ENCODE measurements at regions not wholly inside any gene's neighbourhood (a gene's known extent, or its start where the extent isn't known, plus 50 kb on each side); places are given as distances from the start of the nearest gene placed in this dataset.
"Not testable (repeated sequence)": the region's sequence is repeated elsewhere in the genome, so short reads cannot be mapped to it uniquely, and the experiment has no call there.

DNA sequence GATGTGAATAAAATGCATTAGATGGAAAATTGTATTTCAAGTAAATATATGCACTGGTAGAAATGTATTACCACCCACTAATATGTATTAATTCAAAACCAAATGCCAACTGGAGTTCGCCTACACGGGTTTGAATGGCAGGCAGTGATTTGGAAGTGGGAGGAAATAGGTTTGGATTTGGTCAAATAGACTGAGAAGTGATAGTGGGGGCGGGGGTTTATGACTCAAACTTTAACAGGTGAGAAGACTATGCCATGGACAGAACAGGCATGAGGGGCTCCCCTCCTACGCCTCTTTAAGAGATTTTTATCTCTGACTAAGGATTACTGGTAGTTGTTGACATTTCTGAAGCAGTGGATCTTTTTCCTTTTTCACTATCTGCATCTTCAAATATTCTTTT, 677.8 kb downstream of the NTRK3 start:
- no peak for DNase-seq (ENCODE audit: low spot score)

DNA sequence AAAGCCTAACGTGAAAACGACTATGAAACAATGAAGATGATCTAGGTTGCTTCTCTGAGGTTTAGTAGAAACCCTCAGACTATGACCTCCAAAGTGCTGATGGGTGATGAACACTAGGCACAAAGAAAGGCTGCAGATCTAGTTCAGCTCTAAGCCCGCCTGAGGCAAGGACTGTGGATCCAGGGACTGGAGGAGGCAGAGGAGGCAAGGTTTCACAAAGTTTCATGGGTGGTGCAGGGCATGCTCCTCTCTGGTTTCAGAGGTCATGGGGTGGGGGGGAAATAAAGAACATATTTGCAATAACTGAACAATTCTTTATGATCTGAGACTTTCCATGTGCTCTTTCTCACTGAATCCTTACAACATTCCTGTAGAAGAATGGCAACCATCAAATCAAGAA, 679.2 kb downstream of the NTRK3 start:
- DNase-seq (ENCODE audit: low spot score): no peak

DNA sequence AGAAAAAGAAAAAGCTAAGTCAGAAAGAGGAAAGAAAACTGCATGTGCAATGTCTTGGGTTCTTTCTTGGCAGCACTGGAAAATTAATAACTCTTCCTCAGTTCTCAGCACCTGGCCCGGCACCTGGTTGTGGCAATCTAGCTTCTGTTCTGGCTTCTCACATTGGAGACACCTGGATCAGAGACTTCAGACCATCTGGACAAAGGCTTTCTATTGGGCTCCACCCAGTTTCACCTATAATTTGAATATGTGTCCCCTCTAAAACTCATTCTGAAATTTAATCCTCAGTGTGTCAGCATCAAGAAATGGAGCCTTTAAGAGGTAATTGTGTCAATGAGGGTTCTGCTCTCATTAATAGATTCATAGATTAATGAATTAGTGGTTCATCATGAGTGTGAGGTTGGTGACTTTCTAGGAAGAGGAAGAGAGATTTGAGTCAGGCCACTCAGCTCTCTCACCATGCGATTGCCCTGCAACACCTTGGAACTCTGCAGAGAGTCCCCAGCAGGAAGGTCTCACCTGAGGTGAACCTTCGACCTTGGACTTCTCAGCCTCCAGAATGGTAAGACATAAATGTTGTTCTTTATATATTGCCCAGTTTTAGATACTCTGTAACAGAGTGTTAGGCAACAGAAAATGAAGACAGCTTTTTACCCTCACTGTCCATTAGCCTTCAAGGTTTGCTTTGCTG, 679.9 kb downstream of the NTRK3 start:
- DNase-seq (ENCODE audit: low spot score): no peak

DNA sequence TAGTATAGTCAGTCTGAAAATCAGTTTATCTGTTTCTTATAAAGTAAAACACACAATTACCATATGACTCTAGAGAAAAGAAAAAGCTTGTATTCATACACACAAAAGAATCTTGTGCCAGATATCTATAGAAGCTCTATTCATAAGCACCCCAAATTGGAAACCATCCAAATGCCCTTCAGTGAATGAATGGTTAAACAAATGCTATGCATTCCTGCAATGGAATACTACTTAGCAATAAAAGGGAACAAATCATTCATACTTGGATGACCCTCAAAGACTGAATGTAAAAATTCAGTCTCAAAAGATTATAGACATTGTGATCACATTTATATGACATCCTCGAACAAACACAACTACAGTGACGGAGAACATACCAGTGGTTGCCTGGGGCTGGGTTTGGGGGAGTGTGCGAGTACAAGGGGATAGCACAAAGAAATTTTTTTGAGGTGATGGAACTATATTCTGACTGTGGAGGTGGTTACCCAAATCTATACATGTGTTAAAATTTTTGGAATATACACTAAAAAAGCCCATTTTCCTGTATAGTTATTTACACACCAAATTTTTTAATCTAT, 680.6 kb downstream of the NTRK3 start:
- DNase-seq (ENCODE audit: low spot score): no peak

DNA sequence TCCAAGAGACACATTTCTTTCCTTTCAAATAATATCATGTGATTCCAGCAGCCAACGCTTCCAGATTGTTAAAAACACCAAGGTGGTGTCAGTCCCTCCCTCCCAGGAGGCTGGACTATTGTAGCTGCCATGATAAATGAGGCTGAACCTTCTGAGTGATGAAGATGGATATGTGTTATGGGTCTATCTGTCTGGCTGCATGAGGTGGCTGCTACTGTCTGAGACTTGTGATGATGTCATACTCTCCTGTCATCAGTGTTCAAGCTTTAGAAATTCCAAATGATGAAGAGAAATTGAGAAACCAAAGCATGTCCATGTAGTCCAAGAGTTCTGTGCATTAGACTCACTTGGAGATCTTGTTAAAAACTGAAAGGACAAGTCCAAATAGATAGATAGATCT, 683.0 kb downstream of the NTRK3 start:
- no peak for DNase-seq (ENCODE audit: low spot score)

DNA sequence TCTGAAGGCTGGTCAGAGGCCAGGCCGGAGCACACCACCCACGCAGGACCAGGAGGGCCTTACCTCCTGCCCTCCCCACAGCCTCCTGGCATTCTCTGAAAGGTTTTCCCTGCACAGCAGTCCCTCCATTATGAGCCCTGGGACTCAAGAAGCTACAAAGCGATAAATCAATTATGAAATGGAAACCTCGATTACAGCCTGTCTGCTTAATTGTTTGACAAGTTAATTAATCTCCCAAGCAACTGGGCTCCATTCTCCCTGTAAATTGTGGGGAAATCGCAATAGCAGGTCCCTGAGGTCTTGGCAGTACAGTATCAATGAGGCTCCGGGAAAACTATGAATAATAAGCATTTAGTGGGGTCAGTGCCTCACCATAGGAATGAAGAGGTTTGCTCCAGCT, 683.5 kb downstream of the NTRK3 start:
- DNase-seq (ENCODE audit: low spot score): no peak

DNA sequence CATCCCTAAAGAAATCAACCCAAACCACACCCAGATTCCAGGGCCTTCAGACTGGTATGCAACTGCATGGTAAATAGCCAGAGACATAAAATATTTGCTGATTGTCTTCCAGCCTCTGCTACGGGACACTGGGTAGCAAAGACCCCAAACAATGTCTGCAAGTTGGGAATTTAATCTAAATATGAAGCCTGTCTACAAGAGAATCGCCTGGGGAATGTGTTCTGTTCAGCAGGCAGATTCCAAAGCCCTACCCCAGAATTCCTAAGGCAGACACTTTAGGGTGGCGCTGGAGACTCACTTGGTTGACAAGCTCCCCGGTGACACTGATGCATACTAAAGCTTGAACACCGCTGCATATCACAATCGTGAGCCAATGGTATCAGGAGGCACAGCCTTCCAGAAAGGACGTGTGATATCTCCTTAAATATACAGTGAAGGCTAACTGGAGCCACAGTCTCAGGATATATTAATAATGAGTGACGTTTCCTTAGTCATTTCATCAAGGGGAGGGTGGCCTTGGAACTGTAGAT, 684.1 kb downstream of the NTRK3 start:
- no peak for DNase-seq (ENCODE audit: low spot score)

DNA sequence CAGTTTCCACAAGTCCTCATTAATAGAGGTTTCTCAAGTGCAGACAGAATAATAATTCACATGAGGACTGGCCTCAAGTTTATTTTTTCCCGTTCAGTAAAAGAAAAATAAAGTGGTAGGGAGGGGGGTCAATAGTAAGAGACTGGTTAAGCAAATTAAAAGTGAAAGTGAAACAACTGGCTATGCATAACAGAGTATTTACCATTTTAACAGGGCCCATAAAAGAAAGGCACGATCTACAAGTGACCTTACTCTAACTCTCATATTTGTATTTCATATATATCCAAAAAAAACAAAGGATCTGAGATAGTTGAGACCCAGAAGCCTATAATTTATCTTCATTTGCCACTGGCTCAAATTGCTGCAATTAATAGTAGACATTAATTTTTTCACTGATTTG, 686.3 kb downstream of the NTRK3 start:
- DNase-seq (ENCODE audit: low spot score): no peak

DNA sequence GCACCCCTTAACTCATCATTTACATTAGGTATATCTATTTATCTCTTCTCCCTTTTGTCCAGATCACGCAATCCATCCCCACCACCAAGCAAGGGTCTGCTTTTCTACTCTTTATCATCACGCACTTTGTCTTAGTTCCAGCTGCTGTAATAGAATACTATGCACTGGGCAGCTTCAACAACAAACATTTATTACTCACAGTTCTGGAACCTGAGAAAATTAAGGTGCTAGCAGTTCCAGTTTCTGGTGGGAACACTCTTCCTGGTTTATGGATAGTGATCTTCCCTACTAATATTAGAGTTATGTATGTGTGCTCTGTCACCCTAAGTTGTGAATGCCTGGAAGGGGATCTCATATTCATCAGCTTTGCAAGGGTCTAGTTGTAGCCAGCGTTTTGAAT, 687.0 kb downstream of the NTRK3 start:
- no peak for DNase-seq (ENCODE audit: low spot score)

DNA sequence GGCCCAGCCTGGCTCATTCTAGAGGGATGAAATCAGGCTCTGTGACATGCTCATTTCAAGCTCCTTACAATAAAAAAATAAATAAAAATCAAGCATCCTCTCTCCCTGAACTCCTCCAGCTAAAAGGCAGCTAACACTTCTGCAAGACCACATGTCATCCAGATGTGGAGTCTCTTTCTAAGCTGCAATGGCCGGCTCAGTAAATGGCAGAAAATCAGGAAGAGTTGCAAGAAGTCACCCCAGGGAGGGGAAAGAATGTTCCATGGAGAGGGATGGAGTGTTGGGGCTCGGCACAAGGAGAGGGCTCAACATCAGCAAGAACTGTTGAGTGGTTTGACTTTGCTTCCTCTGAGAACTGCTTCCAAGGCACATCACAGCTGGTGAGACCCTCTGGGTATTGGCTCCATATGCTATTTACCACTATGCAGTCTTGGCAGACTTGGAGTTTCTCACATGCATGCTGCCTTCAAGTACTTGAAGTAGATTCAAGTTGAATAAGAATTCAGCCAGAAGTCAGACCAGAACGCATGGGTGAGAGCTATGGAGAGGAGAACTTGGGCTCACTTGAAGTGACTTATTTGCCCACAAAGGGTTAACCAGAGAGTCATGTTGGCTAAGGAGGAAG, 689.0 kb downstream of the NTRK3 start:
- DNase-seq (ENCODE audit: low spot score): no peak

DNA sequence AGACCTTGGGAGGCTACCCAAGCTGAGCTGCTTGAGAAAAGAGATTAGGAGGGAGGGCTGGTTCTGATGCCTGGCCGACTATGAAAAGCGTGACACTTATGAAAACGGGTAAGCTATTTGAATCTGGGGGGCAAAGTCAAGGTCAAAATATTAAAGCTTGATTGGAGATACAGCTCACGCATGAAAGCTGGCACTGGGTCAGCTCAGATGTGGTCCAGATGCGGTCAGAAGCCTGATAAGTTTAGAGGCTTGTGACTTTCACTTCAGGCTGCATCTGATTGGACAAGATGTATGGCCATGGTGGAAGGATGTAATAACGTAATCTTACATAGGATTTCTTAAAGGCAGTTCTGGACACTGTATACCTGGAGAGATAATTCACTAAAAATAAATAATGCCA, 690.3 kb downstream of the NTRK3 start:
- no peak for DNase-seq (ENCODE audit: low spot score)

DNA sequence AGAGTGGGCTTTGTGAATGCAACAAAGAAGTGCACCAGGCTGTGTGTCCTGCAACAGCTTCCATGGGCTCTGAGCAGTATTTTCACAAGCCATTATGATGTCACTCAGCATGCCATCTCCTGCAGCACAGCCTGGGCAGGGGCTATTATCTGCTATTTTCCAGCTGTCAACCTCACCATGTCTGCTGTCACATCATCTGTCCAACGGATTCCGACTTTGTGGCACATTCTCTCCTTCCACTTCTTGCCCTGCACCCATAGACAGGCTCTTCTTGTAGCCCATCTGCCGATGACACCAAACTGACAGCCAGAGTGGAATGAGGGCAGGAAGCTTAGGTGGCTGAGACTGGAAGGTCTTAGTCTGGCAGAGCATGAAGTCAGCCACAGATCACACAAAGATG, 691.9 kb downstream of the NTRK3 start:
- no peak for DNase-seq (ENCODE audit: low spot score)

DNA sequence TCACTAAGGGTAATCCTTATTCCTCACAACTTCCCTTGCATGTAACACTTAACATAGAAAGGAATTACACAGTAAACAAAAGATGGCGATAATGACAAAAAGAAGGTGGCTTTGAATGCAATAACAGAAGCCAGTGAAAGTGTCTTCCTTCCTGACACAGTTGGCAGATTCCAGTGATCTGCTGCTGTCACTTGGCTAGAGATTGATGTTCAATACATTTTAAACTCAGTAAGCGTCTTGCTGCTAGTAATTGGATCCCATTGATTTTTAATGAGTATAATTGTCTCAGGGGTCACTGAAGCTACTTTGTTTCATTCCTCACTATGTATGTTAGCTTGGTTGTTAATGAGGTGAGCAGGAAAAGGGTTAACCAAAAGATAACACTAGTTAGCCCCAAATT, 692.7 kb downstream of the NTRK3 start:
- no peak for DNase-seq (ENCODE audit: low spot score)

DNA sequence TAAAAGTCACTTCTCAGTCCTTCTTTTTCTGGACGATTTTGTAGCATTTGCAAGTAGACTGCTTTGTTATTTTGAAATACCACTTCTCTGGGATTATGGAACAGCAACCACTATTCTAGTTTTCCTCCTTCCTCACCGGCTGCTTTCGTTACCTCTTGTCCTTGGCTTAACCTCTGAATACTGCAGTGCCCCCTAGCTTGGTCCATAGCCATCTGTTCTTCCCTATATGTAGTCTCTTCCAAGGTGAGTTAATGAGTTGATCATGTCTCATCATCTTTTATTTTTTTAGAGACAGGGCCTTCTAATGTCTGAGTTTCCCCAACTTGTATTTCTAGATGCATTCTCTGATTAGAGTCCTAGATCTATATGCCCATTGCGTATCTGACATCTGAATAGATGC, 694.3 kb downstream of the NTRK3 start:
- no peak for DNase-seq (ENCODE audit: low spot score)

DNA sequence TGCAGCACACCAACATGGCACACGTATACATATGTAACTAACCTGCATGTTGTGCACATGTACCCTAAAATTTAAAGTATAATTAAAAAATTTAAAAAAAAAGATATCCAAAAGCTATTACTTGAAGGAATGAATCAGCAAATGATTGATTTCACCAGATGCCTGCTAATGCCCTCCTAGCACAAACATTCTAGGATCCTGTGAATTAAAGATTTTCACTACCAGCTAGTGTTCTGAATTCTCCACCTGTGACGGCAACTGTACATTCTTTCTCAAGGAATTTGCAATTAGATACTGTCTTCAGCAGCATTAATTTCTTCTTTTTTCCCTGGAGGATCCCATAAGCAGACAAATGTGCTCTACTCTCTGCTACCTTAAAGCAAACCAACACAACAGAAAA, 694.9 kb downstream of the NTRK3 start:
- no peak for DNase-seq (ENCODE audit: low spot score)

DNA sequence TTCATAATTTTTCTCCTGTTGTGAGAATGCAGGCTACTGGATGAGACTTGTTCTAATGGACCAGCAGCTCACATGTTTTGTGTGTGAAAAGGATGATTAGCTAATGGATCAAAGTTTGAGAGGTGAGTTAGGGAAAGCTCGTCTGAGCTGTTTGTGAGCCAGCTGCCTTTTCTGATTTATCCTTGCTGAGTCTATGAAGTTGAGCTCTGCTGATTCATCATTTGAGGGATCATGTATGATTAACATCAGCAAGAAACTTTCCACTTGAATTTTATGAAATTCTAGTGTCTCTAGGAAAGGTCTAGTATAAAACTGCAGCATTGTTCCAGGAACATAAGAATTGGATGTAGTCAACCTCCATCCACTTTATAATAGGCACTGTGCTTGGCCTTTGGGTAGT, 698.7 kb downstream of the NTRK3 start:
- no peak for DNase-seq (ENCODE audit: low spot score)

DNA sequence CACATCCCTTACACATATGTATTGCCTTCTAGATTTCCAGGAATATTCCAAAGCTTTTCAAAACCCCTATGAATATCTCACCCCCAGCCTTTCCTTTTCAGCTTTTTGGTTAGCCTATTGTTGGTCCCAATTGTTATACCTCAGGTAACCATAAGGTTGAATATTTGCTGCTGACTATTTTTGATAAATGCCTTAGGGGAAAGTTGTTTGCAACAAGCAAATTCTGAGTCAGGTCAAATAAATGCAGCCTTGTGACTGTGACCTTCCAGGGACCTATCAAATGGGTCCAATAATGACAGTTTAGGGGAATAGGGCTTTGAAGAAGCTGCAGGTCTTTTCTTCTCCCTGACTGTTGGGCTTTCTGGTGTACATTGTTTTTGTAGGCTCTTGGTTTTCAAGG, 699.7 kb downstream of the NTRK3 start:
- DNase-seq (ENCODE audit: low spot score): no peak

DNA sequence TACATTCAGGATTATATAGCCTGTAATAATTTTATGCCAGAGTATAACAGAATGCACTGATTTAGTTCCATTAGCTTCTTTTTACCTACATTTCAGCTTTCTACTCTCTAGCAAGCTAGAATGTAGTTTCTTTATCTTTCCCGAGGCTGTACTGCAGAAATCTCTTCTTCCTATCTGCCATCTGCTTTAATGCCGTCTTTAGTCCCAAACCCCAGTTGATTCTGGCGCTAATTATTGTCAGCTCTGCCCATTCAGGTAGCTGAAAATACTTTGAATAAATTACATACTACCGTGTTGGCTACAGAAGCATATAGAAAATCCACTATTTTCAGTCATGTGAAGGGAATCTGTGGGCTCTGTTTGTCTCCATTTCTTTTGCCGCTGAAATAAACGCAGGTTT, 706.7 kb downstream of the NTRK3 start:
- DNase-seq (ENCODE audit: low spot score): no peak

DNA sequence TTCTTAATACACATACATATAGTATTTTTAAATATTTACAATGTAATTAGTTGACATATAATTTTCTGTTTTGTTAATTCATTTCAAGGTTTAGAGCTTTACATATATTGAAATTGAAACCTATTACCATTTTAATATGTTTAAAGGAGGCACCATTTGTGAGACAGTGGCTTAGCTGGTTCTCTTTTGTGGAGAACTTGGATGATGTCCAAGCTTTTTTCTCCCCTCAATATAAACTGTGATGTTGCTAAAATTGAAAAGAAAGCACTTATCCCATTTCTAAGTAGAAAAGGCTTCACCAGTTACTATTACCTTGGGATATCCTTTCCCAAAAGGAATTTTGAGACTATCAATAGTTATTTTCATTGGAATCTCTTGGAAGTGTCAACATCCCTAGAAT, 707.2 kb downstream of the NTRK3 start:
- no peak for DNase-seq (ENCODE audit: low spot score)

DNA sequence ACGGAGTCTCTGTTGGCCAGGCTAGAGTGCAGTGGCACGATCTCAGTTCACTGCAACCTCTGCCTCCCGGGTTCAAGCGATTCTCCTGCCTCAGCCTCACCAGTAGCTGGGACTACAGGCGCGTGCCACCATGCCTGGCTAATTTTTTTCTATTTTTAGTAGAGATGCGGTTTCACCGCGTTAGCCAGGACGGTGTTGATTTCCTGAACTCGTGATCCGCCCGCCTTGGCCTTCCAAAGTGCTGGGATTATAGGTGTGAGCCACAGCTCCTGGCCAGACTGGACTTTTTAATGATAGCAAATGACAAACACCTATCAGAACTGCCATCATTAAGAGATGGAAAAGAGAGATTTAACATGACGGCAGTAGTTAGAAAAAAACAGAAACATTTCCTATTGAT, 707.9 kb downstream of the NTRK3 start:
- DNase-seq (ENCODE audit: low spot score): not testable (repeated sequence)

DNA sequence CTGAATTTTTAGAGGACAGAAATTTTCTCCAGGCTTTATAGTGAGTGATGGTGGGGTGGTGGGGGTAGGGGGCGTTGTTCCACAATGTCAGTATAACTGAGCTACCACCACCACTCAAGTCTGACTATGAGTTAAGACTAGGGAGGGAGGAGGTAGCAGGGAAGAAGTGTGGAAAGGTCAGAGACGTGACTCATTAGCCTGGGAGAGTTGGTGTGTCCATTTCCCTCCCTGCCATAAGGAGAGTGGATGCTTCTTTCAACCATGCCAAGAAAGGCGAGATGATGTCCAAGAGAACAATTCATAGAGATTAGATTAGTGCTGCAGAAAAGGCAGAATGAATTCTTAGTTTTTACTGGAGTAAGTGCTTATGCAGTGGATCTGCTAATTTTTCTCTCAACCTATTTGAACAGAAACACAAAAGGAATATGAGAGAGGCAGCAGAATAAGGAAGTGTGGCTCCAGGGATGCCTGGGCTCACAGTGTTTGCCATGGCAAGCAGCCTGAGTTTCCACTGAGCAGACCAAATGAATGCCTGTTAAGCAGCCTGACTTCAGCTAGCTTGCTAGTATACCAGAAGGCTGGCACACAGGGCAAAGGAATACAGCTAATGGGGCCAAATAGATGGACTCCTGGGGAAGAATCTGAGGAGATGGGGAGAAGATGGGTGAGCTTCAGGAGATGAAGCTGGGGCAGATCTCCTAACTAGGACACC, 708.9 kb downstream of the NTRK3 start:
- DNase-seq (ENCODE audit: low spot score): no peak

DNA sequence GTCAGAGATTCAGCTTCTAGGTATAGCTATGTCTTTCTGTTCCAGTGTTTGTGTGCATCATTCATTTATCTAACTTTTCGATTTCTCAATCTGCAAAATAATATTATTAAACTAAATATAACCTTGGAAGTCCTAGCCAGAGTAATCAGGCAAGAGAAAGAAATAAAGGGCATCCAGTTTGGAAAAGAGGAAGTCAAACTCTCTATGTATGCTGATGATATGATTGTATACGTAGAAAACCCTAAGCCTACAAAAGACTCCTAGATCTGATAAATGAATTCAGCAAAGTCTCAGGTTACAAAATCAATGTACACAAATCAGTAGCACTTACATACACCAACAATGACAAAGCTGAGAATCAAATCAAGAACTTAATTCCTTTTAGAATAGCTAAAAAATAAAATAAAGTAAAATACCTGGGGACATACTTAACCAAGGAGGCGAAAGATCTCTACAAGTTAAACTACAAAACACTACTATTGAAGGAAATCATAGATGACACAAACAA, 718.2 kb downstream of the NTRK3 start:
- no peak for DNase-seq (ENCODE audit: low spot score)

DNA sequence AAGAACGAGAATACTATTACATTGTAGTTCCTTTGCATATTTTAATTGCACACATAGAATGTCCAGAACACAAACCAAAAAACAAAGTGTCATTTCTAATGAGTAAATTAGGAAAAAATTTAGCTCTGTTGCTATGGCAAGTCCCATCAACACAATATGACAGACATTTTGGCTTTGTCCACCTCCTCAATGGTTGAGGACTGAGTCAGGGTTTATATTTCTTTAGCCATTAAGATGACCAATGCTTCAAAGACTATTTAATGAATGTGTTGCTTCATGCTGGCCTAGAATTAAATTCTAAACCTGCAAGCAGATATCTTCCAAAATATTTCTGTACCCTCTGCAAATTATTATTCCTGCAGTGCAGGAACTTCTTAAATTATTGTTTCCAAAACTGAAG, 719.2 kb downstream of the NTRK3 start:
- no peak for DNase-seq (ENCODE audit: low spot score)
